Neural cell (in vitro differentiated cells): ENCODE measurements at regions not wholly inside any gene's neighbourhood (a gene's known extent, or its start where the extent isn't known, plus 50 kb on each side); places are given as distances from the start of the nearest gene placed in this dataset.

Source experiments
- H2AFZ ChIP-seq: fragments of 200-600, 300-800 bp; sonication (generic), shearing (Covaris generic); 2 replicates; pipeline ENCODE4 v1.6.0; 2014; ENCODE audit warnings: low read depth, mild to moderate bottlenecking, antibody characterized with exemption, low read length, moderate library complexity
- H3F3A ChIP-seq: fragments of 200-600 bp; shearing (Covaris generic); 2 replicates; pipeline ENCODE4 v1.6.1; 2016; ENCODE audit warnings: mild to moderate bottlenecking, moderate library complexity, mixed read lengths, antibody characterized with exemption, low read length; ENCODE audit not compliant: insufficient read depth, poor library complexity, severe bottlenecking
- H3K27ac ChIP-seq: fragments of 200-600, 300-800 bp; sonication (generic), shearing (Covaris generic); 2 replicates; pipeline ENCODE4 v1.5.1; 2014; ENCODE audit warnings: mild to moderate bottlenecking, low read length, moderate library complexity
- H3K27me3 ChIP-seq: fragments of 300-800, 200-600 bp; sonication (generic), shearing (Covaris generic); 2 replicates; pipeline ENCODE4 v1.6.0; 2014; ENCODE audit warnings: mild to moderate bottlenecking, low read depth, low read length, moderate library complexity; ENCODE audit not compliant: insufficient read depth
- H3K36me3 ChIP-seq: fragments of 300-800, 200-600 bp; sonication (generic), shearing (Covaris generic); 2 replicates; pipeline ENCODE4 v1.5.1; 2014; ENCODE audit warnings: mild to moderate bottlenecking, antibody characterized with exemption, low read length, moderate library complexity; ENCODE audit not compliant: insufficient read depth
- H3K4me2 ChIP-seq: fragments of 300-800, 200-600 bp; sonication (generic), shearing (Covaris generic); 2 replicates; pipeline ENCODE4 v1.6.0; 2014; ENCODE audit warnings: mild to moderate bottlenecking, low read length
- H3K4me3 ChIP-seq: fragments of 300-800, 200-600 bp; sonication (generic), shearing (Covaris generic); 2 replicates; pipeline ENCODE4 v1.5.1; 2014; ENCODE audit warnings: mild to moderate bottlenecking, low read length, moderate library complexity
- H3K79me2 ChIP-seq: fragments of 200-600 bp; shearing (Covaris generic); replicated peaks from 2 replicates; pipeline ENCODE4 v1.6.0; 2014; ENCODE audit warnings: mild to moderate bottlenecking, low read length, moderate library complexity; ENCODE audit not compliant: insufficient read depth
- H3K9ac ChIP-seq: fragments of 300-800, 200-600 bp; sonication (generic), shearing (Covaris generic); 2 replicates; pipeline ENCODE4 v1.6.1; 2016; ENCODE audit warnings: mild to moderate bottlenecking, low read length, mixed read lengths
- H3K9me2 ChIP-seq: fragments of 200-600 bp; shearing (Covaris generic); 2 replicates; pipeline ENCODE4 v1.6.1; 2016; ENCODE audit warnings: mild to moderate bottlenecking, low read length, mixed read lengths; ENCODE audit not compliant: insufficient read depth
- H3K9me3 ChIP-seq: fragments of 200-600, 300-800 bp; sonication (generic), shearing (Covaris generic); 2 replicates; pipeline ENCODE4 v1.6.1; 2016; ENCODE audit warnings: mild to moderate bottlenecking, mixed run types, low read length, moderate library complexity, mixed read lengths
- H4K20me1 ChIP-seq: fragments of 200-600 bp; shearing (Covaris generic); 2 replicates; pipeline ENCODE4 v1.6.1; 2016; ENCODE audit warnings: mild to moderate bottlenecking, mixed run types; ENCODE audit not compliant: insufficient read depth
- CTCF ChIP-seq: fragments of 450-650 bp; IDR thresholded peaks from 2 replicates; pipeline ENCODE4 v1.5.1; 2014; ENCODE audit warnings: antibody characterized with exemption, mild to moderate bottlenecking, moderate library complexity; ENCODE audit not compliant: poor library complexity, severe bottlenecking
- EP300 ChIP-seq: fragments of 450-650 bp; conservative IDR thresholded peaks from 2 replicates; pipeline ENCODE4 v1.6.1; 2014; ENCODE audit warnings: antibody characterized with exemption, mild to moderate bottlenecking, moderate library complexity; ENCODE audit not compliant: poor library complexity, severe bottlenecking
- EZH2 ChIP-seq: fragments of 200-600, 300-800 bp; shearing (Covaris generic), sonication (generic); IDR thresholded peaks from 2 replicates; pipeline ENCODE4 v1.6.1; 2014; ENCODE audit warnings: antibody characterized with exemption, low read length, borderline replicate concordance, mild to moderate bottlenecking; ENCODE audit not compliant: insufficient read depth, poor library complexity, severe bottlenecking
- MXI1 ChIP-seq: fragments of 450-650 bp; conservative IDR thresholded peaks from 2 replicates; pipeline ENCODE4 v1.6.1; 2014; ENCODE audit warnings: antibody characterized with exemption, mild to moderate bottlenecking; ENCODE audit not compliant: poor library complexity, severe bottlenecking
- POLR2AphosphoS5 ChIP-seq: IDR thresholded peaks from 2 replicates; pipeline ENCODE4 v1.6.1; 2012
- RAD21 ChIP-seq: fragments of 450-650 bp; conservative IDR thresholded peaks from 2 replicates; pipeline ENCODE4 v1.6.1; 2014; ENCODE audit warnings: antibody characterized with exemption, mild to moderate bottlenecking, moderate library complexity
- SMC3 ChIP-seq: fragments of 450-650 bp; conservative IDR thresholded peaks from 2 replicates; pipeline ENCODE4 v1.6.1; 2014; ENCODE audit warnings: antibody characterized with exemption, mild to moderate bottlenecking, moderate library complexity; ENCODE audit not compliant: poor library complexity
- TAF1 ChIP-seq: IDR thresholded peaks from 2 replicates; pipeline ENCODE4 v1.6.1; 2012; ENCODE audit warnings: low read depth
- TF ChIP-seq, protein P1 (sequence below): IDR thresholded peaks from 2 replicates; pipeline ENCODE4 v1.6.1; 2012; ENCODE audit warnings: borderline replicate concordance

- no peaks in the 10 kb centered on the region for H3K9me2 ChIP-seq
- no peaks in the 10 kb centered on the region for H3F3A ChIP-seq
- H3K27me3 ChIP-seq = no peaks in the 10 kb centered on the region
- no peaks in the 10 kb centered on the region for H3K36me3 ChIP-seq
- no peak overlapping the region for H3K4me3 ChIP-seq
- no peaks in the 10 kb centered on the region for H4K20me1 ChIP-seq
- no peak overlapping the region for H3K27ac ChIP-seq
- H2AFZ ChIP-seq = no peak overlapping the region
- H3K79me2 ChIP-seq = no peaks in the 10 kb centered on the region
- H3K9ac ChIP-seq = no peak overlapping the region
- H3K4me2 ChIP-seq = no peak overlapping the region
- no peaks in the 10 kb centered on the region for H3K9me3 ChIP-seq
- TF ChIP-seq CTCF (no peak), RAD21 (no peak), MXI1 (no peak), TAF1 (no peak), EP300 (no peak), POLR2AphosphoS5 (no peak), EZH2 (no peak), SMC3 (no peak)
- TF ChIP-seq, protein P1, sequence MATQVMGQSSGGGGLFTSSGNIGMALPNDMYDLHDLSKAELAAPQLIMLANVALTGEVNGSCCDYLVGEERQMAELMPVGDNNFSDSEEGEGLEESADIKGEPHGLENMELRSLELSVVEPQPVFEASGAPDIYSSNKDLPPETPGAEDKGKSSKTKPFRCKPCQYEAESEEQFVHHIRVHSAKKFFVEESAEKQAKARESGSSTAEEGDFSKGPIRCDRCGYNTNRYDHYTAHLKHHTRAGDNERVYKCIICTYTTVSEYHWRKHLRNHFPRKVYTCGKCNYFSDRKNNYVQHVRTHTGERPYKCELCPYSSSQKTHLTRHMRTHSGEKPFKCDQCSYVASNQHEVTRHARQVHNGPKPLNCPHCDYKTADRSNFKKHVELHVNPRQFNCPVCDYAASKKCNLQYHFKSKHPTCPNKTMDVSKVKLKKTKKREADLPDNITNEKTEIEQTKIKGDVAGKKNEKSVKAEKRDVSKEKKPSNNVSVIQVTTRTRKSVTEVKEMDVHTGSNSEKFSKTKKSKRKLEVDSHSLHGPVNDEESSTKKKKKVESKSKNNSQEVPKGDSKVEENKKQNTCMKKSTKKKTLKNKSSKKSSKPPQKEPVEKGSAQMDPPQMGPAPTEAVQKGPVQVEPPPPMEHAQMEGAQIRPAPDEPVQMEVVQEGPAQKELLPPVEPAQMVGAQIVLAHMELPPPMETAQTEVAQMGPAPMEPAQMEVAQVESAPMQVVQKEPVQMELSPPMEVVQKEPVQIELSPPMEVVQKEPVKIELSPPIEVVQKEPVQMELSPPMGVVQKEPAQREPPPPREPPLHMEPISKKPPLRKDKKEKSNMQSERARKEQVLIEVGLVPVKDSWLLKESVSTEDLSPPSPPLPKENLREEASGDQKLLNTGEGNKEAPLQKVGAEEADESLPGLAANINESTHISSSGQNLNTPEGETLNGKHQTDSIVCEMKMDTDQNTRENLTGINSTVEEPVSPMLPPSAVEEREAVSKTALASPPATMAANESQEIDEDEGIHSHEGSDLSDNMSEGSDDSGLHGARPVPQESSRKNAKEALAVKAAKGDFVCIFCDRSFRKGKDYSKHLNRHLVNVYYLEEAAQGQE = no peak
These were observed 199.3 kb upstream of the SGK1 start for GRCh38 chr6:134517145-134517658.

GRCh38 chr6:134516582-134516981 is 198.7 kb upstream of the SGK1 start:
- H3K79me2 ChIP-seq = no peaks in the 10 kb centered on the region
- H3F3A ChIP-seq = no peaks in the 10 kb centered on the region
- no peak overlapping the region for H3K4me2 ChIP-seq
- no peaks in the 10 kb centered on the region for H3K36me3 ChIP-seq
- no peak overlapping the region for H3K4me3 ChIP-seq
- no peaks in the 10 kb centered on the region for H4K20me1 ChIP-seq
- no peaks in the 10 kb centered on the region for H3K27me3 ChIP-seq
- H3K9ac ChIP-seq = no peak overlapping the region
- H3K27ac ChIP-seq = no peak overlapping the region
- TF ChIP-seq MXI1 (no peak), RAD21 (no peak), CTCF (no peak), EZH2 (no peak), TAF1 (no peak), POLR2AphosphoS5 (no peak), EP300 (no peak)
- TF ChIP-seq, protein P1 = no peak
- H2AFZ ChIP-seq = no peak overlapping the region
- H3K9me2 ChIP-seq = no peaks in the 10 kb centered on the region
- no peaks in the 10 kb centered on the region for H3K9me3 ChIP-seq
